ENCODE measurements at regions not wholly inside any gene's neighbourhood (a gene's known extent, or its start where the extent isn't known, plus 50 kb on each side); places are given as distances from the start of the nearest gene placed in this dataset.

DNA sequence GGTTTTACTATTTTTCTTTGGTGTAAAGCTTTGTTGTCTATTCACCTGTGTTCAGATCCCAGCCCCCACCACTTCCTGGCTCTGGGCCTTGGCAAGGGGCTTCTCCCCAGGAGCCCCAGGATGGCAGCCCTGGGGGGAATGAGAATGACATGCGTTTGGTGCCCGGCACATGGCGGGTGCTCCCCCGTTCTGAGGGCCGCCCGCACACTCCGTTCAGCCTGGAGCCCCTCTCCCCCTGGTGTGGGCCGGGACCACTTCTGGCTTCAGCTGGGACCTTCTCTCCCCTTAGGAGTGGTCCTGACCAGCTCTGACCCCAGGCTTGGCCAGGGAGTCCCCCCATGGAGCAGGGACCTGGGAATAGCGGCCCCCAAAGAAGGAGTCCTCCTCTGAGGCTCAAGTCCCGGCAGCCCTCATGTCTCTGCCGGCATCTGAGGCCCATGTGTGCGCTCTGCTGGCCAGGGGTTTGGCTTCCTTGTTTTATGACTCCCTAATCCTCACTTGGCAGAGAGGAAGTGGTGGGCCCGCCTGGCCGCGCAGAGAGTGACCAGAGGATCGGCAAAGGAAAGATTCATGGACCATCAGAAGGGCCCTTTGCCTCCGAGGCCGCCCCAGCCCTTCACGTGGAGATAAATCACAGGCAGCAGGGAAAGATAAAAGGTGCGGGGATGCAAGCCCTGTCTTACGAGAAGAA, 57.0 kb upstream of the LMX1B start:
- no peak for DNase-seq

DNA sequence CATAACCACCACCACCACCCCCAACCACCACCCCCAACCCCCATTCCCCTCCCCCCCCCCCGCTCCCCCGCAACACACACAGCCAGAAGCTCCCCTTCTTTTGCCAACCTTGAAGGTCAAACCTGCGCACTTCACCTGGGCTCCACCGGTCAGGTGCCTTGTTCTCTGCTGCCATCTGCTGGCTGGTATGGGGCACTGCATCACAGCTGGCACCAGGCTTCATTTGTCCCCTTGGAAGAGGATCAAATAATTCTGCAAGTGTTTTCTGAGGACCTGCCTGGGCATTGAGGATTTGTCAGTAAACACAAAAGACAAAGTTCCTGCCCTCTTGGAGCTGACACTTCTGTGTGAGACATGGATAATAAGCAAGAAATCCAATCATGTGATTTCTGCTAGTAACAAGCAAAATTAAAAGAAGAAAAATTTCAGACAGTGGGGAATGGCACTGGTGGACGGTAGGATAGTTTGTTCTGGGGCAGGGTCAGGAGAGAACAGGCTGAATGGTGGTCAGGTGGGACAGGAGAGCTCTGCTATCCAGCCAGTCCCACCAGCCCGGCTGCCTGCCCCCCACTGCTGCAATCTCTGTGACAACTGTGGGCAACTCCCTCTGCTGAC, 55.6 kb upstream of the LMX1B start:
- DNase-seq = peak; percentile 60

DNA sequence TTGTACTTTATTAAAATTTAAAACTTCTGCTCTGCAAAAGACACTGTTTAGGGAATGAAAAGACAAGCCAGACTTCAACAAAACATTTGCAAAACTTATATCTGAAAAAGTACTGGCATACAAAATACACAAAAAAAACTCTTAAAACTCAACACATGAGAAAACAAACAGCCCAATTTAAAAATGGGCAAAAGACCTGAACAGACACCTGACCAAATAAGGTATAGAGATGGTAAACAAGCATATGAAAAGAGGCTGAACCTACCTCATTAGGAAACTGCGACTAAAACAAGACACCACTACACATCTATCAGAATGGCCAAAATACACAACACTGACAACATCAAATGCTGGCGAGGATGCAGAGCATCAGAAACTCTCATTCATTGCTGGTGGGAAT, 54.4 kb upstream of the LMX1B start:
- no peak for DNase-seq

DNA sequence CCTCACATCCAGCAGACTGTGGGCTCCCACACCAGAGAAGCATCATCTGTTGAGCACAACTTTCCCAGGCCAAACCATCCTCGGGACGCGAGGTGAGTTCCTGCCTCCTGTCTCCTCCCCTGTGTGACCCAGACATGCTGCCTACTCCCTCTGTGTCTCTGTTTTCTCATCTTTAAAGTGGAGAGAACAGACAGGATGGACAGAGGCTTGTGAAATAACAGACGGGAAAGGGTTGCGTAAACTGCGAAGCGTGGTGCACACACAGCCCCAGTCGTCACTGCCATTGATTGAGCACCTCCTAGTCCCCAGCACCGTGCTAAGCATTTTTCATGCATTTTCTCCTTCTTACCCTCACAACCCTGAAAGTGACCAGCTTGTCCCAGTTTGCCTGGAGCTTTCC, 52.1 kb upstream of the LMX1B start:
- DNase-seq = peak; percentile 67

DNA sequence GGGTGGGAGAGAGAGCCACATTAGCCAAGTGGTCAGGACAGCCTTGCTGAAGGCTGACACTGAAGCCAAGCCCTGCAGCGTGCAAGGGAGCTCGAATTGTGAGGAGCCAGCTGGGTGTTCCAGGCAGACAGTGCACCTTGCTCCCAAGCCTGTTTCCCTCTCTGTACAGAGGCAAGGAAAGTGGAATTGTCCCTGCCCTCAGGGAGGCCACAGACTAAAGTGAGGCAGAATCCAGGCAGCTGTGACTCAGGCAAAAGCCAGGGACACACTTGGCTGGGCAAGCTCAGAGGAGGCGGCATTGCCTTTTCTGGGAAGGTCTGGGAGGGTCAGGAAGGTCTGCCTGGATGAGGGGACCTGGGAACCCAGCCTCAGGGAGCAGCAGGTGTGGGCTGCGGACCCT, 50.2 kb upstream of the LMX1B start:
- no peak for DNase-seq

Measured in hematopoietic multipotent progenitor cell treated with erythropoietin and hydrocortisone succinate and interleukin-3 and kit ligand, for 4 days (in vitro differentiated cells).